GM12865 (cell line): ENCODE measurements at regions not wholly inside any gene's neighbourhood (a gene's known extent, or its start where the extent isn't known, plus 50 kb on each side); places are given as distances from the start of the nearest gene placed in this dataset.

Source experiments
- DNase-seq: peaks from one replicate; pipeline ENCODE4 v3.0.0; 2010; ENCODE audit warnings: low read depth
- H3K4me3 ChIP-seq: 2 replicates; pipeline ENCODE4 v1.5.1; 2011; ENCODE audit warnings: mild to moderate bottlenecking, low read depth, low read length, control low read depth
- CTCF ChIP-seq: IDR thresholded peaks from 2 replicates; pipeline ENCODE4 v1.5.1; 2011; ENCODE audit warnings: low read length, control low read depth, low read depth, inconsistent platforms; ENCODE audit not compliant: insufficient read depth; ENCODE audit errors: missing control alignments

DNA sequence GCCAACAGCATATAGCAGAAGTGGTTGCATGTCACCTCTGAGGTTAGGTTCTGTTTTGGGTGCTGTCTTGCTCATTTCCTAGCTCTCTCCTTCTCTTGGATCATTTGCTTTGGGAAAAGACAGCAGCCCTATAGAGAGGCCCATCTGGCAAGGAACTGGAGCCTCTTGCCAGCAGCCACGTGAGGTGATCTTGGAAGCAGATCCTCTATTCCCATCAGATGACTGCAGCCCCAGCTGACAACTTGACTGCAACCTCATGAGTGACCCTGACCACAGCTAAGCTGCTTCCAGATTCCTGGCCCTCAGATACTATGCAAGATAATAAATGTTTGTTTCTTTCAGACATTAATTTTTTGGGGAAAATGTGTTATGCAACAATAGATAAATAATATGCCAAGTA, 213.3 kb upstream of the HS3ST4 start:
- TF ChIP-seq CTCF = no peak
- DNase-seq = no peak
- no peak overlapping the region for H3K4me3 ChIP-seq

DNA sequence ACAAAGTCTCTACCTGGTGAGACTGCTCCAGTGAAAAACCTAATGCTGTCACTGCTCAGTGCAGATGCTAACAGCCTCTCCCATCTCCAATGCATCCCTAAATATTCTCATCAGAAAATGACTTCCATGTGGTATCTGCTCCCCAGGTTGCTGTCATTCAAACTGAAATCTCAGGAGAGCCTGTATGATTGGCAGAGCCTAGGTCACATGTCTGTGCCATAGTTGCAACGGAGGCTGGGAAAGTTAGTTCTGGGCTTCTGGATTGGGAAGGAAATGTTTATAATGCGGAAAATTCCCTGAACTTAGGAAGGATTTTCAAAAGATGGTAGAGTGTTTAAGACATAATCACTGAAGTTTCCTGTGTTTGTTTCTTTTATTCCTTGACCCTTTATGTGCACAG, 206.4 kb upstream of the ZKSCAN2 start:
- no peak overlapping the region for H3K4me3 ChIP-seq
- DNase-seq = no peak
- TF ChIP-seq CTCF = no peak

DNA sequence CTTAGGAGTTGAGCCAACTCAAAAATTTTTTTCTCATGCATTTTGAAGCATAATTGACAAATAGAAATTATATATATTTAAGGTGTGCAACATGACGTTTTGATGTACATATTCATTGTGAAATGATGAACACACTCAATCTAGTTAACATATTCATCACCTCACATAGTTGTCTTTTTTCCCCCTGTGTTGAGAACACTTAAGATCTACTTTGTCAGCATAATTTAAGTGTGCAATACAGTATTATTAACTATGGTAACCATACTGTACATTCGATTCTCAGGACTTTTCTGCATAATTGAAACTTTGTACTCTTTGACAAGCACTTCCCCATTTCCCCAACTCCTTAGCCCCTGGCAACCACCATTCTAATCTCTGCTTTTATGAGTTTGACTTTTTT, 192.2 kb upstream of the ZKSCAN2 start:
- TF ChIP-seq CTCF = no peak
- no peak overlapping the region for H3K4me3 ChIP-seq
- no peak for DNase-seq

GRCh38 chr16:25443994-25444393, 186.3 kb upstream of the ZKSCAN2 start:
- no peak for TF ChIP-seq CTCF
- H3K4me3 ChIP-seq = no peak overlapping the region
- DNase-seq = no peak

- TF ChIP-seq CTCF = no peak
- no peak overlapping the region for H3K4me3 ChIP-seq
- no peak for DNase-seq
These were observed 176.4 kb upstream of the ZKSCAN2 start for GRCh38 chr16:25434064-25434463.

- no peak for TF ChIP-seq CTCF
- DNase-seq = no peak
- no peak overlapping the region for H3K4me3 ChIP-seq
These were observed 175.7 kb upstream of the ZKSCAN2 start for GRCh38 chr16:25433388-25433787.

- TF ChIP-seq CTCF = no peak
- H3K4me3 ChIP-seq = no peak overlapping the region
- DNase-seq = no peak
These were observed 173.8 kb upstream of the ZKSCAN2 start for GRCh38 chr16:25431472-25431871.
